ENCODE measurements at regions not wholly inside any gene's neighbourhood (a gene's known extent, or its start where the extent isn't known, plus 50 kb on each side); places are given as distances from the start of the nearest gene placed in this dataset.

DNA sequence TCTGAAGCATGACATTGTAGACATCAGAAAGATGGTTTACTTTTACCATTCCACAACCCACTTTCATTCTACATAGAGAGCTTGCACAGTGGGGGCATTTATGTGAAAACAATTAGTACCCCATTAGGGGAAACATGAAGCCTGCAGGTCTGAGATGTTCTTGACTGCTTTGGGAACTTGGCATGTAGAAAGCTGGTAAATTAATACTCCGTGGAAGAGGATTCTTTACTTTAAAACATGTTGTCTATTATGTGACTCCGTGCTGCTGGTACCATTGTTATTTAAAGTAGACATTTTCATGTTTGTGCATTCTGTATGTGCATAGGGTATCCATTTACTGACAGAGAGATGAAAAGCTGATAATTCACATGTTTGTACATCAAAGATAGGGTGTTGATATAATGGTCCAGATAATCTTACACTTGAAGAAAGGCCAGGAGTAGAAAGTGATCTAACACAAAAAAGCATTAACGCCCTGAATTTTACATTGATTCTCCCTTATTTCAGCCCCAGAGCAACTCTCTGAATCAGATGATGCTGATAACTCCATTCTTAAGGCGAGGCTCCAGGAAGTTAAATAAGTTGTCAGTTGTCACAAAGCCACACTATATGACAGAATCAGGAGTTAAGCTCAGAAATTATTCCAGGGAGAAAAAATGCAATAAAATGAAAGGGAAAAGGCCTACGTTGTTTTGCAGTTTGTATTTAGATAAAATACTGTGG lies 50.1 kb upstream of the CD180 start:
- TF ChIP-seq POLR2AphosphoS5 (IDR thresholded peaks at IDR 0.05; ENCODE audit: low read depth, low read length) (no peak), POLR2A (IDR thresholded peaks at IDR 0.05; ENCODE audit: low read depth, low read length) (no peak), TAF1 (IDR thresholded peaks at IDR 0.05; ENCODE audit: low read depth, low read length) (no peak), PAX5 (IDR thresholded peaks at IDR 0.05; ENCODE audit: insufficient read depth, low read length, severe bottlenecking) (no peak), POU2F2 (IDR thresholded peaks at IDR 0.05; ENCODE audit: low read depth, low read length) (no peak), SPI1 (IDR thresholded peaks at IDR 0.05; ENCODE audit: low read depth, low read length) (no peak)
